GM12878 (cell line): ENCODE measurements at regions not wholly inside any gene's neighbourhood (a gene's known extent, or its start where the extent isn't known, plus 50 kb on each side); places are given as distances from the start of the nearest gene placed in this dataset.

Source experiments
- ATAC-seq: fragments of 200-7000 bp; cut with Tn5 transposase; 3 replicates; pipeline ENCODE4 v1.9.1; 2020; ENCODE audit warnings: mild to moderate bottlenecking, moderate library complexity
- BruUV-seq: library from RNA; stranded (reverse); fragments of 400-500 nt; replicated peaks from 2 replicates; lab custom pipeline; 2021; lab: Mats Ljungman, UMichigan
- CTCF ChIA-PET: fragments of 300-600 bp; sonication (Branson Sonifier 250); formaldehyde crosslinking; extraction: SDS; loops from one replicate; lab custom pipeline; 2021; ENCODE audit warnings: inconsistent platforms; lab: Yijun Ruan, JAX
- POLR2A ChIA-PET: fragments of 350-600 bp; formaldehyde crosslinking; extraction: SDS; loops from one replicate; lab custom pipeline; 2021; ENCODE audit warnings: inconsistent platforms; lab: Charles Lee
- RAD21 ChIA-PET: fragments of 300-600 bp; sonication (Branson Sonifier 250); formaldehyde crosslinking; loops from one replicate; lab custom pipeline; 2023; ENCODE audit warnings: antibody characterized with exemption; ENCODE audit not compliant: unreplicated experiment; lab: Charles Lee
- SMC1A ChIA-PET: fragments of 300-600 bp; sonication (Branson Sonifier 250); formaldehyde crosslinking; loops from one replicate; lab custom pipeline; 2023; ENCODE audit not compliant: unreplicated experiment, uncharacterized antibody; lab: Charles Lee
- DNase-seq: peaks from one replicate; pipeline ENCODE4 v3.0.0-alpha.2; 2011; ENCODE audit warnings: low read depth, low spot score
- FAIRE-seq: peaks from 3 replicates; lab custom pipeline; 2011; peaks lifted over from hg19 to GRCh38; lab: Jason Lieb, UNC
- H2AFZ ChIP-seq: 2 replicates; pipeline ENCODE4 v1.6.0; 2011; ENCODE audit warnings: low read depth, low read length, control low read depth; ENCODE audit not compliant: control insufficient read depth
- H3K27ac ChIP-seq: 2 replicates; pipeline ENCODE4 v1.5.1; 2011; ENCODE audit warnings: control low read depth; ENCODE audit not compliant: control insufficient read depth, insufficient read depth
- H3K27me3 ChIP-seq, 2 experiments: replicated peaks in 1 of 2; 2 replicates each; pipeline versions ENCODE4 v1.6.0 to v1.6.1; 2011; ENCODE audit warnings: low read length in 1 of 2; ENCODE audit not compliant: control insufficient read depth in 2 of 2, insufficient read depth in 2 of 2
- H3K36me3 ChIP-seq, 2 experiments: 2 replicates each; pipeline ENCODE4 v1.5.1; 2011; ENCODE audit warnings: low read length in 1 of 2; ENCODE audit not compliant: control insufficient read depth in 2 of 2, insufficient read depth in 2 of 2
- H3K4me1 ChIP-seq: 2 replicates; pipeline ENCODE4 v1.6.1; 2011; ENCODE audit warnings: mild to moderate bottlenecking, low read length, moderate library complexity, mixed read lengths; ENCODE audit not compliant: control insufficient read depth, insufficient read depth
- H3K4me2 ChIP-seq: 2 replicates; pipeline ENCODE4 v1.6.0; 2011; ENCODE audit warnings: control low read depth; ENCODE audit not compliant: control insufficient read depth, insufficient read depth
- H3K4me3 ChIP-seq: fragments of 200-600 bp; sonication (generic); 2 replicates; pipeline ENCODE4 v1.5.1; 2016
- H3K79me2 ChIP-seq: 2 replicates; pipeline ENCODE4 v1.6.0; 2011; ENCODE audit warnings: low read length; ENCODE audit not compliant: control insufficient read depth, insufficient read depth
- H3K9ac ChIP-seq: 2 replicates; pipeline ENCODE4 v1.8.0; 2011; ENCODE audit warnings: low read length, control low read depth, mixed read lengths; ENCODE audit not compliant: control insufficient read depth, insufficient read depth
- H3K9me3 ChIP-seq: replicated peaks from 3 replicates; pipeline ENCODE4 v1.5.1; 2011; ENCODE audit warnings: mild to moderate bottlenecking, low read length; ENCODE audit not compliant: control insufficient read depth, insufficient read depth
- H4K20me1 ChIP-seq: 2 replicates; pipeline ENCODE4 v1.6.0; 2011; ENCODE audit not compliant: control insufficient read depth, insufficient read depth
- NFIC ChIP-seq: IDR thresholded peaks from 2 replicates; pipeline ENCODE4 v1.6.1; 2012; ENCODE audit warnings: low read depth, mild to moderate bottlenecking, inconsistent platforms, low read length, moderate library complexity
- POLR2AphosphoS2 ChIP-seq: IDR thresholded peaks from 2 replicates; pipeline ENCODE4 v1.6.1; 2011; ENCODE audit warnings: low read depth, mild to moderate bottlenecking, low read length, improper control_type of control experiment, moderate library complexity
- SRF ChIP-seq, 2 experiments: IDR thresholded peaks; 2 replicates each; pipeline ENCODE4 v1.6.1; 2011; ENCODE audit warnings: low read depth in 2 of 2, low read length in 2 of 2, mild to moderate bottlenecking in 1 of 2, moderate library complexity in 1 of 2
- TCF7 ChIP-seq: IDR thresholded peaks from 2 replicates; pipeline ENCODE4 v1.6.1; 2014; ENCODE audit warnings: antibody characterized with exemption, borderline replicate concordance
- ZNF622 ChIP-seq: fragments of 450-650 bp; IDR thresholded peaks from 2 replicates; pipeline ENCODE4 v1.6.1; 2017; ENCODE audit warnings: mild to moderate bottlenecking, inconsistent platforms
- ZZZ3 ChIP-seq: IDR thresholded peaks from 2 replicates; pipeline ENCODE4 v1.6.1; 2011; ENCODE audit warnings: low read depth; ENCODE audit not compliant: control insufficient read depth, insufficient read length
- WGBS: methylation state at CpG from one replicate; pipeline ENCODE4 v1.1.6; 2016; ENCODE audit warnings: low lambda C conversion rate; ENCODE audit not compliant: insufficient replicate concordance, insufficient coverage; ENCODE audit errors: missing lambda C conversion rate; 5-methylcytosine and 5-hydroxymethylcytosine counted together
- in situ Hi-C: fragments of 300-500 bp; cut with MboI; formaldehyde crosslinking; loops from 9 replicates; pipeline ENCODE4 v1.14.3; 2018; ENCODE audit warnings: mixed read lengths
- intact Hi-C: fragments of 100-400 bp; cut with micrococcal nuclease; formaldehyde crosslinking; loops from one replicate; pipeline ENCODE4 v1.14.2; 2022; ENCODE audit not compliant: unreplicated experiment
- TF ChIP-seq, protein P1 (sequence below): IDR thresholded peaks from 2 replicates; pipeline ENCODE4 v1.6.1; 2012; ENCODE audit warnings: improper control_type of control experiment, low read depth, low read length; ENCODE audit not compliant: insufficient replicate concordance
- TF ChIP-seq, protein P2 (sequence below): fragments of 450-650 bp; formaldehyde crosslinking; IDR thresholded peaks from 2 replicates; pipeline ENCODE4 v1.4.0; 2022; ENCODE audit warnings: mild to moderate bottlenecking, moderate library complexity

DNA sequence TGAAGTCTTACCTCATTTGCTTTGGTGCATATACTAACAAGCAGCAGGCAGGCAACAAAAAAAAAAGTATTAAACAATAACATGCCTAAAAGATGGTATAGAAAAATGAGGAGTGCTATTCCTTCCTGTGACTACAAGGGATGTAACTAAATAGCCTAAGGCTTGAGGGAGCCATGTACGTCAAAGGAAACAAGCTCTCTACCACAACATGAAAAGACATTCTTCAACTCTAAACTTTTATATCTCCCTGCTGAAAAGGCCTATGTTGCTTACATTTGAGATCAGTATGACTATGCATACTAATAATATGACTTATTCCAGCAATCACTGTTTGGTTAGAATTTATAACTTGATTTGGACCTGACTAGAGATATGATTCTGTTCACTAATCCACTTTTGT is 347.9 kb downstream of the ADCYAP1 start:
- Histone ChIP-seq H3K4me2 (no peak overlapping the region), H3K27me3 (no peaks in the 10 kb centered on the region), H3K79me2 (no peaks in the 10 kb centered on the region), H3K36me3 (no peaks in the 10 kb centered on the region), H2AFZ (no peak overlapping the region), H4K20me1 (no peaks in the 10 kb centered on the region), H3K4me1 (no peaks in the 10 kb centered on the region), H3K4me3 (no peak overlapping the region), H3K9ac (no peak overlapping the region), H3K9me3 (no peaks in the 10 kb centered on the region), H3K27ac (no peak overlapping the region)
- no peak for DNase-seq
- BruUV-seq: no TSS peak
- CTCF ChIA-PET: no interaction called here
- RAD21 ChIA-PET: no interaction called here
- ATAC-seq: no peak
- no peak for FAIRE-seq
- SMC1A ChIA-PET: no interaction called here
- TF ChIP-seq, protein P1, sequence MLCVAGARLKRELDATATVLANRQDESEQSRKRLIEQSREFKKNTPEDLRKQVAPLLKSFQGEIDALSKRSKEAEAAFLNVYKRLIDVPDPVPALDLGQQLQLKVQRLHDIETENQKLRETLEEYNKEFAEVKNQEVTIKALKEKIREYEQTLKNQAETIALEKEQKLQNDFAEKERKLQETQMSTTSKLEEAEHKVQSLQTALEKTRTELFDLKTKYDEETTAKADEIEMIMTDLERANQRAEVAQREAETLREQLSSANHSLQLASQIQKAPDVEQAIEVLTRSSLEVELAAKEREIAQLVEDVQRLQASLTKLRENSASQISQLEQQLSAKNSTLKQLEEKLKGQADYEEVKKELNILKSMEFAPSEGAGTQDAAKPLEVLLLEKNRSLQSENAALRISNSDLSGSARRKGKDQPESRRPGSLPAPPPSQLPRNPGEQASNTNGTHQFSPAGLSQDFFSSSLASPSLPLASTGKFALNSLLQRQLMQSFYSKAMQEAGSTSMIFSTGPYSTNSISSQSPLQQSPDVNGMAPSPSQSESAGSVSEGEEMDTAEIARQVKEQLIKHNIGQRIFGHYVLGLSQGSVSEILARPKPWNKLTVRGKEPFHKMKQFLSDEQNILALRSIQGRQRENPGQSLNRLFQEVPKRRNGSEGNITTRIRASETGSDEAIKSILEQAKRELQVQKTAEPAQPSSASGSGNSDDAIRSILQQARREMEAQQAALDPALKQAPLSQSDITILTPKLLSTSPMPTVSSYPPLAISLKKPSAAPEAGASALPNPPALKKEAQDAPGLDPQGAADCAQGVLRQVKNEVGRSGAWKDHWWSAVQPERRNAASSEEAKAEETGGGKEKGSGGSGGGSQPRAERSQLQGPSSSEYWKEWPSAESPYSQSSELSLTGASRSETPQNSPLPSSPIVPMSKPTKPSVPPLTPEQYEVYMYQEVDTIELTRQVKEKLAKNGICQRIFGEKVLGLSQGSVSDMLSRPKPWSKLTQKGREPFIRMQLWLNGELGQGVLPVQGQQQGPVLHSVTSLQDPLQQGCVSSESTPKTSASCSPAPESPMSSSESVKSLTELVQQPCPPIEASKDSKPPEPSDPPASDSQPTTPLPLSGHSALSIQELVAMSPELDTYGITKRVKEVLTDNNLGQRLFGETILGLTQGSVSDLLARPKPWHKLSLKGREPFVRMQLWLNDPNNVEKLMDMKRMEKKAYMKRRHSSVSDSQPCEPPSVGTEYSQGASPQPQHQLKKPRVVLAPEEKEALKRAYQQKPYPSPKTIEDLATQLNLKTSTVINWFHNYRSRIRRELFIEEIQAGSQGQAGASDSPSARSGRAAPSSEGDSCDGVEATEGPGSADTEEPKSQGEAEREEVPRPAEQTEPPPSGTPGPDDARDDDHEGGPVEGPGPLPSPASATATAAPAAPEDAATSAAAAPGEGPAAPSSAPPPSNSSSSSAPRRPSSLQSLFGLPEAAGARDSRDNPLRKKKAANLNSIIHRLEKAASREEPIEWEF: no peak
- TF ChIP-seq SRF (IDR thresholded peaks at IDR 0.05; ENCODE audit: low read depth in 2 of 2, low read length in 2 of 2): no peak
- TF ChIP-seq TCF7: no peak
- no peak for TF ChIP-seq NFIC
- TF ChIP-seq ZNF622: no peak
- TF ChIP-seq, protein P2, sequence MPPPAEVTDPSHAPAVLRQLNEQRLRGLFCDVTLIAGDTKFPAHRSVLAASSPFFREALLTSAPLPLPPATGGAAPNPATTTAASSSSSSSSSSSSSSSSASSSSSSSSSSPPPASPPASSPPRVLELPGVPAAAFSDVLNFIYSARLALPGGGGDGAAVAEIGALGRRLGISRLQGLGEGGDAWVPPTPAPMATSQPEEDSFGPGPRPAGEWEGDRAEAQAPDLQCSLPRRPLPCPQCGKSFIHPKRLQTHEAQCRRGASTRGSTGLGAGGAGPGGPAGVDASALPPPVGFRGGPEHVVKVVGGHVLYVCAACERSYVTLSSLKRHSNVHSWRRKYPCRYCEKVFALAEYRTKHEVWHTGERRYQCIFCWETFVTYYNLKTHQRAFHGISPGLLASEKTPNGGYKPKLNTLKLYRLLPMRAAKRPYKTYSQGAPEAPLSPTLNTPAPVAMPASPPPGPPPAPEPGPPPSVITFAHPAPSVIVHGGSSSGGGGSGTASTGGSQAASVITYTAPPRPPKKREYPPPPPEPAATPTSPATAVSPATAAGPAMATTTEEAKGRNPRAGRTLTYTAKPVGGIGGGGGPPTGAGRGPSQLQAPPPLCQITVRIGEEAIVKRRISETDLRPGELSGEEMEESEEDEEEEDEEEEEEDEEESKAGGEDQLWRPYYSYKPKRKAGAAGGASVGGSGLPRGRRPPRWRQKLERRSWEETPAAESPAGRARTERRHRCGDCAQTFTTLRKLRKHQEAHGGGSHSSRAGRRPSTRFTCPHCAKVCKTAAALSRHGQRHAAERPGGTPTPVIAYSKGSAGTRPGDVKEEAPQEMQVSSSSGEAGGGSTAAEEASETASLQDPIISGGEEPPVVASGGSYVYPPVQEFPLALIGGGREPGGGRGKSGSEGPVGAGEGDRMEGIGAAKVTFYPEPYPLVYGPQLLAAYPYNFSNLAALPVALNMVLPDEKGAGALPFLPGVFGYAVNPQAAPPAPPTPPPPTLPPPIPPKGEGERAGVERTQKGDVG (CRISPR knock-in tag): no peak
- TF ChIP-seq POLR2AphosphoS2: no peak
- TF ChIP-seq ZZZ3: no peak
- intact Hi-C loops: no loop called here
- in situ Hi-C loops: no loop called here
- POLR2A ChIA-PET: no interaction called here
- 59% methylated on average over 1 of the region's 1 CpG for WGBS
